Loucy (cell line): ENCODE measurements at regions not wholly inside any gene's neighbourhood (a gene's known extent, or its start where the extent isn't known, plus 50 kb on each side); places are given as distances from the start of the nearest gene placed in this dataset.

Experiments used
- H2AFZ ChIP-seq: fragments of 200-600 bp; sonication (generic); 2 replicates; pipeline ENCODE4 v1.6.0; 2016; ENCODE audit warnings: antibody characterized with exemption, mild to moderate bottlenecking, low read length, moderate library complexity
- H3F3A ChIP-seq: fragments of 200-600 bp; 2 replicates; pipeline ENCODE4 v1.6.0; 2016; ENCODE audit warnings: antibody characterized with exemption, low read depth, mild to moderate bottlenecking
- H3K27me3 ChIP-seq: fragments of 200-600 bp; sonication (generic); 2 replicates; pipeline ENCODE4 v1.6.1; 2014; ENCODE audit warnings: low read length, mild to moderate bottlenecking; ENCODE audit not compliant: insufficient read depth, poor library complexity, severe bottlenecking
- H3K36me3 ChIP-seq: fragments of 200-600 bp; sonication (generic); 2 replicates; pipeline ENCODE4 v1.6.1; 2016; ENCODE audit warnings: low read length; ENCODE audit not compliant: insufficient read depth
- H3K4me1 ChIP-seq: fragments of 200-600 bp; sonication (generic); 2 replicates; pipeline ENCODE4 v1.5.1; 2014; ENCODE audit warnings: low read length, mild to moderate bottlenecking; ENCODE audit not compliant: insufficient read depth, poor library complexity, severe bottlenecking
- H3K4me2 ChIP-seq: fragments of 200-600 bp; sonication (generic); 2 replicates; pipeline ENCODE4 v1.6.0; 2014; ENCODE audit warnings: antibody characterized with exemption, low read length, low read depth, mild to moderate bottlenecking; ENCODE audit not compliant: poor library complexity, severe bottlenecking
- H3K4me3 ChIP-seq: fragments of 200-600 bp; sonication (generic); 2 replicates; pipeline ENCODE4 v1.5.1; 2014; ENCODE audit warnings: low read length, mild to moderate bottlenecking, mixed read lengths; ENCODE audit not compliant: poor library complexity, severe bottlenecking
- H3K79me2 ChIP-seq: fragments of 200-600 bp; sonication (generic); 2 replicates; pipeline ENCODE4 v1.6.1; 2014; ENCODE audit warnings: low read length; ENCODE audit not compliant: insufficient read depth
- H3K9ac ChIP-seq: fragments of 200-600 bp; sonication (generic); 2 replicates; pipeline ENCODE4 v1.6.0; 2014; ENCODE audit warnings: mild to moderate bottlenecking, low read depth, low read length, moderate library complexity; ENCODE audit not compliant: poor library complexity, severe bottlenecking
- H3K9me2 ChIP-seq: fragments of 200-600 bp; sonication (generic); replicated peaks from 2 replicates; pipeline ENCODE4 v1.6.1; 2016; ENCODE audit warnings: low read depth, low read length, mixed read lengths
- H3K9me3 ChIP-seq: fragments of 200-600 bp; sonication (generic); 2 replicates; pipeline ENCODE4 v1.6.1; 2014; ENCODE audit warnings: mild to moderate bottlenecking, antibody characterized with exemption, low read length, low read depth; ENCODE audit not compliant: insufficient read depth
- H4K20me1 ChIP-seq: fragments of 200-600 bp; sonication (generic); 2 replicates; pipeline ENCODE4 v1.6.0; 2014; ENCODE audit warnings: antibody characterized with exemption, low read length, mild to moderate bottlenecking; ENCODE audit not compliant: insufficient read depth, poor library complexity, severe bottlenecking
- EZH2phosphoT487 ChIP-seq: fragments of 200-600 bp; IDR thresholded peaks from 2 replicates; pipeline ENCODE4 v1.6.1; 2018; ENCODE audit warnings: antibody characterized with exemption, mild to moderate bottlenecking, moderate library complexity, borderline replicate concordance
- TF ChIP-seq, protein P1 (sequence below): fragments of 200-600 bp; sonication (generic); conservative IDR thresholded peaks from 2 replicates; pipeline ENCODE4 v1.5.1; 2014; ENCODE audit warnings: mild to moderate bottlenecking, antibody characterized with exemption, low read length

DNA sequence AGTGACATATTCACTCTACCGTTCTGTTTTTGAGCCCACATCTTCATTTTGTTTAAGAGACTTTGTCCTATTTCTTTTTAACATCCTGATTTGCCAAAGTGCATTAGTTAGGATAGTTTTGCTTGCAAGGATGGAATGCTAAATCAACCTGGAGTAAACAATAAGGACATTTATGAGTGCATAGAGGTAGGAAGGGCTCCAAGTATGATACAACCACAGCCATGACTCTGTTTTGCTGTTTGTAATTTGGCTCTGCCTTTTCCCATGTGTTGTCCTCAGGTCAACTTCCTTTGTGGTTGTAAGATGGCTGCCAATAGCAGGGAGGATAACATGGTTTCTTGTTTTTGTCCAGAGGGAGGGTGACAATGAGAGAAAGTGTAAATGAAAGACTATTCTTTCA is 66.4 kb upstream of the GOLIM4 start:
- Histone ChIP-seq H3K27me3 (no peaks in the 10 kb centered on the region), H3K4me1 (peaks cover 8% of the 10 kb centered on the region), H3K4me3 (no peak overlapping the region), H3K9ac (no peak overlapping the region), H3K79me2 (no peaks in the 10 kb centered on the region), H3K36me3 (no peaks in the 10 kb centered on the region), H3K9me3 (no peaks in the 10 kb centered on the region), H3K9me2 (no peaks in the 10 kb centered on the region), H3K4me2 (no peak overlapping the region), H3F3A (no peaks in the 10 kb centered on the region), H4K20me1 (no peaks in the 10 kb centered on the region), H2AFZ (peak overlapping the region; percentile 31)
- TF ChIP-seq EZH2phosphoT487 = no peak
- TF ChIP-seq, protein P1, sequence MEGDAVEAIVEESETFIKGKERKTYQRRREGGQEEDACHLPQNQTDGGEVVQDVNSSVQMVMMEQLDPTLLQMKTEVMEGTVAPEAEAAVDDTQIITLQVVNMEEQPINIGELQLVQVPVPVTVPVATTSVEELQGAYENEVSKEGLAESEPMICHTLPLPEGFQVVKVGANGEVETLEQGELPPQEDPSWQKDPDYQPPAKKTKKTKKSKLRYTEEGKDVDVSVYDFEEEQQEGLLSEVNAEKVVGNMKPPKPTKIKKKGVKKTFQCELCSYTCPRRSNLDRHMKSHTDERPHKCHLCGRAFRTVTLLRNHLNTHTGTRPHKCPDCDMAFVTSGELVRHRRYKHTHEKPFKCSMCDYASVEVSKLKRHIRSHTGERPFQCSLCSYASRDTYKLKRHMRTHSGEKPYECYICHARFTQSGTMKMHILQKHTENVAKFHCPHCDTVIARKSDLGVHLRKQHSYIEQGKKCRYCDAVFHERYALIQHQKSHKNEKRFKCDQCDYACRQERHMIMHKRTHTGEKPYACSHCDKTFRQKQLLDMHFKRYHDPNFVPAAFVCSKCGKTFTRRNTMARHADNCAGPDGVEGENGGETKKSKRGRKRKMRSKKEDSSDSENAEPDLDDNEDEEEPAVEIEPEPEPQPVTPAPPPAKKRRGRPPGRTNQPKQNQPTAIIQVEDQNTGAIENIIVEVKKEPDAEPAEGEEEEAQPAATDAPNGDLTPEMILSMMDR = no peak

- no peaks in the 10 kb centered on the region for H3K79me2 ChIP-seq
- H3K4me2 ChIP-seq = no peak overlapping the region
- no peaks in the 10 kb centered on the region for H3K9me2 ChIP-seq
- no peaks in the 10 kb centered on the region for H3K9me3 ChIP-seq
- no peak overlapping the region for H3K4me3 ChIP-seq
- H3K9ac ChIP-seq = no peak overlapping the region
- no peaks in the 10 kb centered on the region for H4K20me1 ChIP-seq
- no peaks in the 10 kb centered on the region for H3K36me3 ChIP-seq
- no peak for TF ChIP-seq EZH2phosphoT487
- TF ChIP-seq, protein P1 = no peak
- H2AFZ ChIP-seq = peak overlapping the region; percentile 31; the same call in 1 of the 2 replicates
- H3K4me1 ChIP-seq = peaks cover 8% of the 10 kb centered on the region
- H3F3A ChIP-seq = no peaks in the 10 kb centered on the region
- no peaks in the 10 kb centered on the region for H3K27me3 ChIP-seq
Measured at GRCh38 chr3:168161696-168162095, 66.0 kb upstream of the GOLIM4 start.

DNA sequence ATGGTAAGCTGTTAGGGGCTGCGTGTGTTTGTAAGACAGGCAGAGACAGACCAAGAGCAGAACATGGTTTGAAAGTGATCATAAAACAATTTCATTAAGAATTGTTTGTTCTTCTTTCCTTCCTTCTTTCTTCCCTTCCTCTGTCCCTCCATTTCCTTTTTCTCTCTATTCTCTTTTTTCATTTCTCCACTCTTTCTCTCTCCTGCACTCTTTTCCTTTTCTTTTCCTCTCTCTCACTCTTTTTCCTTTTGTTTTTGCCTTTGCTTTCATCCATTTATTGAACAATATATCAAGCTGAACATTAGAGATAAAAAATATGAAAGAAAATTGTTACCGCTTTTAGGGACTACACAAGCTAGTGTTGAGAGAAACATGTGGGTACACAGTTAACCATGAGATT is 62.2 kb upstream of the GOLIM4 start:
- Histone ChIP-seq H3K4me1 (peaks cover 3% of the 10 kb centered on the region), H3K4me3 (no peak overlapping the region), H3K4me2 (no peak overlapping the region), H3K79me2 (no peaks in the 10 kb centered on the region), H3K9ac (no peak overlapping the region), H2AFZ (no peak overlapping the region), H3K9me2 (no peaks in the 10 kb centered on the region), H3F3A (no peaks in the 10 kb centered on the region), H3K36me3 (no peaks in the 10 kb centered on the region), H3K27me3 (no peaks in the 10 kb centered on the region), H4K20me1 (no peaks in the 10 kb centered on the region), H3K9me3 (no peaks in the 10 kb centered on the region)
- TF ChIP-seq, protein P1 = no peak
- TF ChIP-seq EZH2phosphoT487 = no peak
